Neural cell (in vitro differentiated cells): ENCODE measurements at regions not wholly inside any gene's neighbourhood (a gene's known extent, or its start where the extent isn't known, plus 50 kb on each side); places are given as distances from the start of the nearest gene placed in this dataset.

Experiments used
- EP300 ChIP-seq: fragments of 450-650 bp; conservative IDR thresholded peaks from 2 replicates; pipeline ENCODE4 v1.6.1; 2014; ENCODE audit warnings: antibody characterized with exemption, mild to moderate bottlenecking, moderate library complexity; ENCODE audit not compliant: poor library complexity, severe bottlenecking
- POLR2AphosphoS5 ChIP-seq: IDR thresholded peaks from 2 replicates; pipeline ENCODE4 v1.6.1; 2012
- TF ChIP-seq, protein P1 (sequence below): fragments of 450-650 bp; IDR thresholded peaks from 2 replicates; pipeline ENCODE4 v1.5.1; 2014; ENCODE audit warnings: antibody characterized with exemption, mild to moderate bottlenecking, moderate library complexity; ENCODE audit not compliant: poor library complexity, severe bottlenecking
- TF ChIP-seq, protein P2 (sequence below): IDR thresholded peaks from 2 replicates; pipeline ENCODE4 v1.6.1; 2012; ENCODE audit warnings: borderline replicate concordance

DNA sequence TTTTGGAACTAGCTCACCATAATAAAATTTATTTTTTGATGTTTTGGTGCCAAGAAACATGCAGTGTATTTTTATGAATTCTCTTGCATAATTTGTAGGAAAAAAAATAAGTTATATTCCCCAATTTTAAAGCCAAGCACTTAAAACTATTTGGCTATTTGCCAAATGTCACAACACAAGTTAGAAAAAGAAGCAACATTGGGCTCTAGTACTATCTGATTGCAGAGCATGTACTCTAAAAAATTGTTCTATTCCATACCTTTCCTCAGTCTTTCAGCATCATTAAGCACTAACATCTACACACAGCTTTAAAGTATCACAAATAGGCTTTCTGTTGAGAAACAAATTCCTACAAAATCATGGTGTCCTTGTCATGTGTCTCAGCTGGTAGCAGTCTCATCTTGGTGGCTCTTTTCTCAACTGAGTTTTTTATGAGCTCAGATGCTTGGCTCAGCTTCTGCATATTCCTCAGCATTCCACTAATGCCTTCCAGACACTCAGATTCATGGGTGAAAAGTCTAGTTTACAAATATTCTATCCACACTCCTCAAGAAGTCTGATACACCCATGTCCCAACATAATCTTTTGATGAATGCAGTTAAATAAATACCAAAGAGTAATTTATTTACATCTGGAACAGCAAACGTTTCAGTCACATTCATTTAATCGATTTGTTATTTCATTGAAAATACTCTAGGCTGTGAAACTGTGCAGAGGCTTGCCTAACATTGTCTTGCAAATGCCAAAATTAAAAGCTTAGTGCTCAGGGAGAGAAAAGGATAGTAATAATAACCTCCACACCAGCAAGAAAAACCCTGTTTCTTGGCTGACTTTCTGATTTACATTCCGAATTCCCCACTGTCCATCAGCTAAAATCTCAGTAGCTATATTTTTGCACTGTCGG is 2209.9 kb downstream of the PCDH7 start:
- TF ChIP-seq, protein P1, sequence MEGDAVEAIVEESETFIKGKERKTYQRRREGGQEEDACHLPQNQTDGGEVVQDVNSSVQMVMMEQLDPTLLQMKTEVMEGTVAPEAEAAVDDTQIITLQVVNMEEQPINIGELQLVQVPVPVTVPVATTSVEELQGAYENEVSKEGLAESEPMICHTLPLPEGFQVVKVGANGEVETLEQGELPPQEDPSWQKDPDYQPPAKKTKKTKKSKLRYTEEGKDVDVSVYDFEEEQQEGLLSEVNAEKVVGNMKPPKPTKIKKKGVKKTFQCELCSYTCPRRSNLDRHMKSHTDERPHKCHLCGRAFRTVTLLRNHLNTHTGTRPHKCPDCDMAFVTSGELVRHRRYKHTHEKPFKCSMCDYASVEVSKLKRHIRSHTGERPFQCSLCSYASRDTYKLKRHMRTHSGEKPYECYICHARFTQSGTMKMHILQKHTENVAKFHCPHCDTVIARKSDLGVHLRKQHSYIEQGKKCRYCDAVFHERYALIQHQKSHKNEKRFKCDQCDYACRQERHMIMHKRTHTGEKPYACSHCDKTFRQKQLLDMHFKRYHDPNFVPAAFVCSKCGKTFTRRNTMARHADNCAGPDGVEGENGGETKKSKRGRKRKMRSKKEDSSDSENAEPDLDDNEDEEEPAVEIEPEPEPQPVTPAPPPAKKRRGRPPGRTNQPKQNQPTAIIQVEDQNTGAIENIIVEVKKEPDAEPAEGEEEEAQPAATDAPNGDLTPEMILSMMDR, result no peak
- no peak for TF ChIP-seq POLR2AphosphoS5
- no peak for TF ChIP-seq EP300
- TF ChIP-seq, protein P2, sequence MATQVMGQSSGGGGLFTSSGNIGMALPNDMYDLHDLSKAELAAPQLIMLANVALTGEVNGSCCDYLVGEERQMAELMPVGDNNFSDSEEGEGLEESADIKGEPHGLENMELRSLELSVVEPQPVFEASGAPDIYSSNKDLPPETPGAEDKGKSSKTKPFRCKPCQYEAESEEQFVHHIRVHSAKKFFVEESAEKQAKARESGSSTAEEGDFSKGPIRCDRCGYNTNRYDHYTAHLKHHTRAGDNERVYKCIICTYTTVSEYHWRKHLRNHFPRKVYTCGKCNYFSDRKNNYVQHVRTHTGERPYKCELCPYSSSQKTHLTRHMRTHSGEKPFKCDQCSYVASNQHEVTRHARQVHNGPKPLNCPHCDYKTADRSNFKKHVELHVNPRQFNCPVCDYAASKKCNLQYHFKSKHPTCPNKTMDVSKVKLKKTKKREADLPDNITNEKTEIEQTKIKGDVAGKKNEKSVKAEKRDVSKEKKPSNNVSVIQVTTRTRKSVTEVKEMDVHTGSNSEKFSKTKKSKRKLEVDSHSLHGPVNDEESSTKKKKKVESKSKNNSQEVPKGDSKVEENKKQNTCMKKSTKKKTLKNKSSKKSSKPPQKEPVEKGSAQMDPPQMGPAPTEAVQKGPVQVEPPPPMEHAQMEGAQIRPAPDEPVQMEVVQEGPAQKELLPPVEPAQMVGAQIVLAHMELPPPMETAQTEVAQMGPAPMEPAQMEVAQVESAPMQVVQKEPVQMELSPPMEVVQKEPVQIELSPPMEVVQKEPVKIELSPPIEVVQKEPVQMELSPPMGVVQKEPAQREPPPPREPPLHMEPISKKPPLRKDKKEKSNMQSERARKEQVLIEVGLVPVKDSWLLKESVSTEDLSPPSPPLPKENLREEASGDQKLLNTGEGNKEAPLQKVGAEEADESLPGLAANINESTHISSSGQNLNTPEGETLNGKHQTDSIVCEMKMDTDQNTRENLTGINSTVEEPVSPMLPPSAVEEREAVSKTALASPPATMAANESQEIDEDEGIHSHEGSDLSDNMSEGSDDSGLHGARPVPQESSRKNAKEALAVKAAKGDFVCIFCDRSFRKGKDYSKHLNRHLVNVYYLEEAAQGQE, result no peak
